CD14-positive monocyte (primary cell): ENCODE measurements at regions not wholly inside any gene's neighbourhood (a gene's known extent, or its start where the extent isn't known, plus 50 kb on each side); places are given as distances from the start of the nearest gene placed in this dataset.

ENCODE experiments used
- DNase-seq, 3 donors: peaks; one replicate each; pipeline ENCODE4 v3.0.0-alpha.2; 2011 to 2022
- H2AFZ ChIP-seq: 2 replicates; pipeline ENCODE4 v1.6.0; 2012; ENCODE audit warnings: mild to moderate bottlenecking, low read depth, low read length, inconsistent platforms; ENCODE audit not compliant: insufficient read depth, poor library complexity, severe bottlenecking
- H3K27ac ChIP-seq, 2 donors: 1 replicate in 1 of 2; 2 replicates in 1 of 2; pipeline ENCODE4 v1.5.1; 2012 to 2013; ENCODE audit warnings: low read length in 2 of 2, control low read depth in 1 of 2, inconsistent platforms in 1 of 2, low read depth in 1 of 2, mild to moderate bottlenecking in 1 of 2
- H3K27me3 ChIP-seq, 2 donors: one replicate each; pipeline versions ENCODE4 v1.6.0 to v1.6.1; 2011 to 2013; ENCODE audit warnings: low read length in 2 of 2; ENCODE audit not compliant: control insufficient read depth in 2 of 2, insufficient read depth in 2 of 2
- H3K36me3 ChIP-seq, 2 donors: replicated peaks in 1 of 2; 1 replicate in 1 of 2; 2 replicates in 1 of 2; pipeline versions ENCODE4 v1.5.1 to v1.6.1; 2012 to 2013; ENCODE audit warnings: low read length in 2 of 2, control low read depth in 1 of 2, inconsistent platforms in 1 of 2, mild to moderate bottlenecking in 1 of 2; ENCODE audit not compliant: insufficient read depth in 2 of 2, control insufficient read depth in 1 of 2
- H3K4me1 ChIP-seq, 2 donors: 1 replicate in 1 of 2; 2 replicates in 1 of 2; pipeline versions ENCODE4 v1.5.1 to v1.6.1; 2012 to 2013; ENCODE audit warnings: low read length in 2 of 2, control low read depth in 1 of 2, inconsistent platforms in 1 of 2, mild to moderate bottlenecking in 1 of 2, moderate library complexity in 1 of 2; ENCODE audit not compliant: insufficient read depth in 2 of 2, control insufficient read depth in 1 of 2
- H3K4me2 ChIP-seq: replicated peaks from 2 replicates; pipeline ENCODE3; 2012; ENCODE audit warnings: low read length, moderate library complexity, mild to moderate bottlenecking; ENCODE audit not compliant: poor library complexity, severe bottlenecking; ENCODE audit errors: extremely low read depth
- H3K4me3 ChIP-seq, 3 experiments: fragments of 200-600 bp in 1 of 3; sonication (generic) in 1 of 3; replicated peaks in 1 of 3; 1 replicate in 2 of 3; 2 replicates in 1 of 3; pipeline ENCODE4 v1.5.1; 2011 to 2013; ENCODE audit warnings: low read length in 3 of 3, mild to moderate bottlenecking in 3 of 3, control low read depth in 2 of 3, low read depth in 2 of 3, inconsistent platforms in 1 of 3, moderate library complexity in 1 of 3
- H3K79me2 ChIP-seq: 2 replicates; pipeline ENCODE4 v1.6.0; 2012; ENCODE audit warnings: mild to moderate bottlenecking, control low read depth, inconsistent platforms, low read length, moderate library complexity; ENCODE audit not compliant: insufficient read depth
- H3K9ac ChIP-seq: 2 replicates; pipeline ENCODE4 v1.6.0; 2017; ENCODE audit warnings: low read length, mild to moderate bottlenecking; ENCODE audit not compliant: insufficient read depth, poor library complexity, severe bottlenecking
- H3K9me3 ChIP-seq, 2 donors: replicated peaks in 1 of 2; 1 replicate in 1 of 2; 2 replicates in 1 of 2; pipeline versions ENCODE4 v1.5.1 to v1.6.1; 2012 to 2013; ENCODE audit warnings: low read length in 2 of 2, control low read depth in 1 of 2; ENCODE audit not compliant: control insufficient read depth in 1 of 2, insufficient read depth in 1 of 2
- H4K20me1 ChIP-seq: 2 replicates; pipeline ENCODE4 v1.6.0; 2012; ENCODE audit warnings: mild to moderate bottlenecking, low read length, control low read depth, moderate library complexity; ENCODE audit not compliant: insufficient read depth
- H3K27ac Mint-ChIP-seq, 7 donors: one replicate each; pipeline ENCODE4 v1.8.0; 2020; ENCODE audit warnings: mild to moderate bottlenecking in 7 of 7, mixed read lengths in 7 of 7, moderate library complexity in 6 of 7, inconsistent platforms in 2 of 7
- H3K27me3 Mint-ChIP-seq, 3 donors: one replicate each; pipeline ENCODE4 v1.8.0; 2021 to 2022; ENCODE audit warnings: low read depth in 3 of 3, mild to moderate bottlenecking in 3 of 3, mixed read lengths in 3 of 3, moderate library complexity in 3 of 3, inconsistent platforms in 1 of 3
- H3K36me3 Mint-ChIP-seq, 2 donors: one replicate each; pipeline ENCODE4 v1.8.0; 2020; ENCODE audit warnings: mixed read lengths in 2 of 2, inconsistent platforms in 1 of 2, mild to moderate bottlenecking in 1 of 2
- H3K4me1 Mint-ChIP-seq: one replicate; pipeline ENCODE4 v1.8.0; 2020; ENCODE audit warnings: mild to moderate bottlenecking, mixed read lengths
- H3K4me3 Mint-ChIP-seq, 2 donors: one replicate each; pipeline ENCODE4 v1.8.0; 2020; ENCODE audit warnings: mild to moderate bottlenecking in 2 of 2, mixed read lengths in 2 of 2, moderate library complexity in 1 of 2
- H3K9me3 Mint-ChIP-seq, 7 donors: one replicate each; pipeline ENCODE4 v1.8.0; 2020 to 2022; ENCODE audit warnings: mixed read lengths in 7 of 7, mild to moderate bottlenecking in 6 of 7, moderate library complexity in 6 of 7, inconsistent platforms in 2 of 7
- CTCF ChIP-seq: fragments of 200-600 bp; IDR thresholded peaks from one replicate; pipeline ENCODE4 v1.8.0; 2022; ENCODE audit warnings: antibody characterized with exemption, mild to moderate bottlenecking
- WGBS: methylation state at CpG from one replicate; pipeline ENCODE4 v1.1.5; 2013; ENCODE audit warnings: missing lambda C conversion rate; ENCODE audit not compliant: insufficient coverage; 5-methylcytosine and 5-hydroxymethylcytosine counted together
- intact Hi-C, 2 donors: fragments of 100-400 bp; cut with micrococcal nuclease; formaldehyde crosslinking; loops; one replicate each; pipeline versions ENCODE4 v1.15.0 to v1.15.1; 2023

- Mint-ChIP-seq H3K36me3 (peaks cover 2% of the 10 kb centered on the region in 2 donors), H3K27me3 (peaks cover 0 to 1% (median 0%) of the 10 kb centered on the region in 3 donors), H3K4me1 (peaks cover 12% of the 10 kb centered on the region), H3K9me3 (peaks cover 5 to 19% (median 7%) of the 10 kb centered on the region in 7 donors), H3K4me3 (no peak overlapping the region), H3K27ac (peak overlapping the region in 1 of 7 donors; percentile 5)
- H3K79me2 ChIP-seq, result no peaks in the 10 kb centered on the region
- no peak overlapping the region for H2AFZ ChIP-seq
- H3K27me3 ChIP-seq, result no peaks in the 10 kb centered on the region
- H3K4me2 ChIP-seq, result no peak overlapping the region
- no peak for TF ChIP-seq CTCF
- no peaks in the 10 kb centered on the region for H4K20me1 ChIP-seq
- no CpG with 5 or more reads among the region's 2 CpGs for WGBS
- no peaks in the 10 kb centered on the region for H3K36me3 ChIP-seq
- intact Hi-C loops, result no loop called here
- no peak for DNase-seq
- H3K9ac ChIP-seq, result no peak overlapping the region
- H3K27ac ChIP-seq, result no peak overlapping the region
- H3K4me3 ChIP-seq, result no peak overlapping the region
- peaks cover 5 to 7% of the 10 kb centered on the region in 2 donors for H3K4me1 ChIP-seq
- peaks cover 0 to 5% of the 10 kb centered on the region in 2 donors for H3K9me3 ChIP-seq
Observed at GRCh38 chr12:116353958-116354357, 76.5 kb upstream of the MED13L start.

GRCh38 chr12:116354534-116354933 lies 77.0 kb upstream of the MED13L start:
- no peaks in the 10 kb centered on the region for H3K36me3 ChIP-seq
- no peak for TF ChIP-seq CTCF
- H3K9ac ChIP-seq, result no peak overlapping the region
- H3K27me3 Mint-ChIP-seq, result peaks cover 0 to 1% (median 0%) of the 10 kb centered on the region in 3 donors
- intact Hi-C loops, result no loop called here
- H2AFZ ChIP-seq, result no peak overlapping the region
- peaks cover 0 to 5% of the 10 kb centered on the region in 2 donors for H3K9me3 ChIP-seq
- H3K27ac Mint-ChIP-seq, result peak overlapping the region in 1 of 7 donors; percentile 5
- H3K9me3 Mint-ChIP-seq, result peaks cover 5 to 19% (median 7%) of the 10 kb centered on the region in 7 donors
- no peaks in the 10 kb centered on the region for H4K20me1 ChIP-seq
- 81% methylated on average over 5 of the region's 5 CpGs for WGBS
- no peak for DNase-seq
- H3K79me2 ChIP-seq, result no peaks in the 10 kb centered on the region
- H3K4me1 Mint-ChIP-seq, result peaks cover 17% of the 10 kb centered on the region
- peaks cover 2% of the 10 kb centered on the region in 2 donors for H3K36me3 Mint-ChIP-seq
- no peak overlapping the region for H3K27ac ChIP-seq
- H3K27me3 ChIP-seq, result no peaks in the 10 kb centered on the region
- no peak overlapping the region for H3K4me3 Mint-ChIP-seq
- peaks cover 9 to 11% of the 10 kb centered on the region in 2 donors for H3K4me1 ChIP-seq
- H3K4me2 ChIP-seq, result no peak overlapping the region
- H3K4me3 ChIP-seq, result no peak overlapping the region
